DMS79 (cell line): ENCODE measurements at regions not wholly inside any gene's neighbourhood (a gene's known extent, or its start where the extent isn't known, plus 50 kb on each side); places are given as distances from the start of the nearest gene placed in this dataset.

Experiments used
- DNase-seq: peaks from one replicate; lab custom pipeline; 2025; lab: John Stamatoyannopoulos, UW

GRCh38 chr18:29163596-29163995 is 986.7 kb upstream of the CDH2 start:
- no peak for DNase-seq

GRCh38 chr18:29161429-29161828 is 984.5 kb upstream of the CDH2 start:
- no peak for DNase-seq

GRCh38 chr18:29160170-29160569 is 983.2 kb upstream of the CDH2 start:
- peak; percentile 35 for DNase-seq

GRCh38 chr18:29157905-29158304 is 981.0 kb upstream of the CDH2 start:
- DNase-seq: no peak

DNA sequence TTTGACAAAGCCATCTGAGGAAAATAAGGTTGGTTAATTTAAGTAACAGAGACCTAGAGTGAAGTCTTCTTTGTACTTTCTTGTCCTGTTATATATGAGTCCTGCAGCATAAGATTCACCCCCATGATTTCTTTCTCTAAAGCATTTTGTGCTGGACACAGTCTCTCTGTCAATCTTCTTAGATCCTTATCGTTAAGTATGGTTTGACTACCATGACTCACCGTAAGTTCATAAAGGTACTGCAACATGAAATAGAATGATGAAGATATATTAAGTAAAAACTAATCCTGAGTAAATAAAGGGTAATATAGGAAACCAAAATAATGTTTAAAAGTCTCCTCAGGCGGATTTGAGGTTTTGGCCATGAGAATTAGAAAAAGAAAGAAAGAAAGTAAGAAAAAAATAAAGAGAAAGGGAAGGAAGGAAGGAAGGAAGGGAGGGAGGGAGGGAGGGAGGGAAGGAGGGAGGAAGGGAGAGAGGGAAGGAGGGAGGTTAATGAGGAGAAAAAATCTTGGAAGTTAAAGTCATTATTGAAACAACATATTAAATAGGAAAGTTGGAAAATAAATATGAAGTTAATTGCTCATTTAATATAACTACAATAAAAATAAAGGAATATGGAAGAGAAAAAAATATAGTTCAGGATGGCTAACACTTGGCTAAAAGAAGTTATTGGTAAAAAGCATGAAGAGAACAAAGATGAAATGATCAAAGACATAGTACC is 980.3 kb upstream of the CDH2 start:
- DNase-seq: no peak

DNA sequence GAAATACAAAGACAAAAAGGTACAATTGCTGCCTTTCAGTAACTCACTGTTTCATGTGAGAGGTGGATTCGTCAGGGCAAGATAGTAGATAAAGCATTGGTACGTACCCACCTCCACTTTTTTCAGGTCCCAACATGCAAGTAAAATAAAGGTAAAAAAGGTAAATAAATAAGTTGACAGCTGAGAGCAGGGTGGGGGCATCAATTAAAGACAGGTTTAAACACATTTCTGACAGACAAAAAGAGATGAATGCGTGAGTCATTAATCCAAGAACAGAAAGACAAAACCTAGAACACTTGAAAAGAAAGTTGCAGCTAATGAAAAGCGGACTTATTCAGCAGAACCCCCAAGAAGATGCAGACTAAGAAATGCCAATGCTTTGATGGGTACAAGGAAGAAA is 979.6 kb upstream of the CDH2 start:
- DNase-seq: no peak

GRCh38 chr18:29154758-29155725 is 978.1 kb upstream of the CDH2 start:
- DNase-seq: no peak

DNA sequence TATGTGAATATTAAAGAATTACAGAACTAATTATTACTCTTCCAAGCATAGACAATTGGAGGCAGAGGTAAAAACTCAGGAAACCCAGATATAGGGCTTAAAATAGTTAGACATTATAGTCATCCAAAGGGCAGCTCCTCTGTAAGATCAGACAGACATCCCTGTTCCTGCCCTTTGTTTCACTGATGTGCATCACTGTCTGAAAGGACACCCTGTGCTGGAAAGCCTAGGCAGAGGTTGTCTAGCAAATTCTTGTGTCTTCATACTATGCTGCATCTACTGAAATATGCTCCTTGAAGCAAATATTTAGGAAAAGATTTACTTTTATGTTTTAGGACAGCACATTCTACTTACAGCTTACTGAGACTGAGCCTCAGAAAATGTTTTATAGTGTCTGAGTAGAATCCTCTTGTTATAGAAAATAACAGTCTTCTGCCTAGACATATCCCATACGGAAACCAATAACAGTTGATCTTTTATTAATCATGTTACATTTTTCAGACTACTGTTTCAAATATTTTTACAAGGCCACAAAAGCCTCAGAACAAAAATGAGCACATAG is 977.3 kb upstream of the CDH2 start:
- DNase-seq: no peak

GRCh38 chr18:29153091-29153490 is 976.2 kb upstream of the CDH2 start:
- DNase-seq: no peak

DNA sequence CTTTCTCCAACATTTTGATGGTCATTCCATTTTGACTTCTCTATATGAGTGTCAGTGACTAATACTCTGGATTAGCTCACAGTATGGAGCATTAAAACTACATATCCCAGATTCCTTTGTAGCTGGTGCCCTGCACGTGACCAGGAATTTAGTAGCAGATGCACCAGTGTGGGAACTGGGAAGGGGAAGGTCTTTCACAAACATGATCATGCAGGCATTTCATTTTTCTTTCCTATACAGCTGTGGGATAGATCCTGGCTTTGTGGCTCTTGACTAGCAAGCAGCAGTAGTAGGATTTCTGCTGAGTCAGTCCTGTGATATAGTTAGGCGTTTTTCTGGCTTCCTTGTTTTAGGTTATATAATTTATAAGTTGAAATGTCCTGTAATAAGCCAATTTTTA is 971.0 kb upstream of the CDH2 start:
- no peak for DNase-seq

DNA sequence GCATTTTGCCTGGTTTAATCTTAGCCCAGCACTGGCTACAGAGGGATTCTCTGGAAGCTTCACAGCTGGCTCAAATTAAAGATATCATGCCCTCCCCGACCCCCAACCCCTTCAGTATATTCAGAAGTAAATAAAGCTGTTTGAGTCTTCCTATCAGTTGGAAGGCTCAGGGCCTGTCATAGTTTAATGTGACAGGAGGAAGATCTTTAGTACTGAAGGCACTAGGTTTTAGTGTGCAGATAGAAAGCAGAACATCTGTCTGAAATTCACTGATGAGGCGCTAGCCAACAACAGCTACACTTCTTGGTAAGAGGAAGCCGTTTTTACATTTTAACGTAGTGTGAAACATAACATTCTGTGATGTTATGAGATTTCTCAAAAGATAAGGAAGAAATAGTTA is 969.1 kb upstream of the CDH2 start:
- DNase-seq: no peak

DNA sequence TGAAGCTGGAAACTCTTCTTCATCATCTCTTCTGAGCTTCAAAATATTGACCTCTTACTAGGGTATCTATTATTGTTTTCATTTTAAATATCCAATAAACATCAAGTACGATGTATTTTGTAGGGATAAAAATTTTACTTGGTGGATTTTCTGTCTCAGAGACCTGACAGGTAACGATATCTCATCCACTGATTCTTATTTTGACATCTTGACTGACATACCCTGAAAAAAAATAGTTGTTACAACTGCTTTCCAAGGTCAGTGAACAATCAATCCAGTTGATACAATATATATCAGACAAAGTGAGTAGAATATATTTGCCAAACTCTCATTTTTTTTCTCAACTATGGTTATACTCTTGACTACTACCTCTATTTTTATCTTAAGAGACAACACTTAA is 963.7 kb upstream of the CDH2 start:
- DNase-seq: no peak

- DNase-seq: no peak
Observed at GRCh38 chr18:29137773-29138495, 961.0 kb upstream of the CDH2 start.

DNA sequence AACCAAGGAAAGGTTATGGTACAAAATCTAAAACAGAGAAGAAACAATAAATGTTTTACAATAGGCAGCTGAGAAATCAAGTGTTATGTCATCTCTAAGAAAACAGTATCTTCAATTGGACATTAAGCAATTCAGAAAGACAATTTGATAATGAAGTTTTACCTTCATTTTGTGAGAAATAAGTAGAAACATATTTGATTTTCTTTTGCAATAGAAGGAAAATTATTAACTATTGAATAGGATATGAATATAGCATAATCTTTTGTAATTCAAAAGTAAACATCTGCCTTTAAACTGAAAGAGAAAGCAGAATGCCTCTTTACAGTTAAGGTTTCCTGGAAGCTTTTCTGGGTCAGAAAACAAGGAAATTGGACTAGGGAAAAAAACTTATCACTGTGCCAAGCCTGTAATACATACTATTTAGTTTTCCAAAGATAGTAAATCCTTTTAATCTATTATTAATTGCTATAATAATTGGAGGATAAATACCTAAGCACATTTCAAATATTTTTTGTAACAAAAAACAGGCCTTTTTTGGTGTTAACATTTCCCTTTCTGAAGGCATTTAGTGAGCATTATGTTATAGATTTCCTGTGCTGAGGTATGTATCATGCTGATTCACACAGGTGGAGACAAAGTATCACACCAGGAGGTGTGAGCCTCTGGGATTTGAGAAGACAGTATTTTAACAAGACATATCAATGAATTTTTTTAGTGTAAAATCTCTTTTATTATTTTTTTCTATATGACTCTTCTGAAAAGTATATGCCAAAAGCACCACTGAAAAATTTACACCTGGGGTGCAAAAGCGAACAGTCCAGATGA is 947.0 kb upstream of the CDH2 start:
- no peak for DNase-seq

GRCh38 chr18:29104671-29105070 is 927.7 kb upstream of the CDH2 start:
- no peak for DNase-seq

GRCh38 chr18:29104227-29104626 is 927.3 kb upstream of the CDH2 start:
- no peak for DNase-seq

GRCh38 chr18:29096079-29096770 is 919.3 kb upstream of the CDH2 start:
- DNase-seq: no peak

DNA sequence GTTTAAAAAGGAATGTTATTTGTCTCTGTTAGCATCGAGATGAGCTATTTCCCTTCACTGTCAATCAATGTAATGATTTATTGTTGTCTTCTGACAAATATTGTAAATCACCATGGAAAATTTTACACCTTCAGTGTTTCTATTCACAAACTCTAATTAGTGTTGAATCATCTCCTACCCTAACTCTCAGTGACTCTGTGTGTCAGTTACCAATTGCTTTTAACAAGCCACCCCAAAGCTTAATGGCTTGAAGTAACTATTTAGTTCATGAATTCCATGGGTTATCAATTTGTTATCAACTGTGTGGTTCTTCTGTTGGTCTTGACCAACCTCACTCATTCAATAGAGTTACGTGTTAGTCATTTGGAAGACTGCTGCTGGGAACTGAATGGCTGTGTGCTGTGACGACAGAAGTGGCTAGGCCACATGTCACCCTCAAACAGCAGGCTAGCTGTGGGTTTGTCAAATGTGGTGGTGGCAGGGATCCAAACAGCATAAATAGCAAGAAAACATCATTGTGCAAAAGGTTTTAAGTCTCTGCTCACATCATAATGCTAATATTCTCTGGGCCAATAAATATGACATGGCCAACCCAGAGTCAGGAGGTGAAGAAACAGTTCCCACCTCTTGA is 910.8 kb upstream of the CDH2 start:
- DNase-seq: no peak

DNA sequence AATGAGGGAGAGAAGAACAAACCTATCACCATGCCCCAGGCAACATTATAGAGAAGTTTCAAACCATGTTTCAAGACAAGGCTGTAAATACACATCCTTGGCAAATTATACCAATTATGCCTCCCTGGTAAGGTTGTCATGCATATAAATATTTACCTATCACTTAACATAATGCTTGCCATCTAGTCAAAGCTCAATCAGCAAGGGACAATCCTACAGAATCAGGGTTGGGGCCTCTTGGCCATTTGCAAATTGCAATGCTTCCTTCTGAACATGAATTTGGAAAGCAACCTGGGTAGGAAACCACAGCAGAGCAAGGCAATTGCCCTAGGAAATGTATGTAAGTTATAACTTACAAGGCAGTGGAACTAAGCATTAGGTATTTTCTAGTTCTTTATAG is 907.2 kb upstream of the CDH2 start:
- DNase-seq: no peak

- DNase-seq: no peak
Observed at GRCh38 chr18:29083545-29083944, 906.6 kb upstream of the CDH2 start.
